Lower leg skin (tissue), 3 donors: ENCODE measurements at regions not wholly inside any gene's neighbourhood (a gene's known extent, or its start where the extent isn't known, plus 50 kb on each side); places are given as distances from the start of the nearest gene placed in this dataset.

Experiments used
- POLR2A ChIP-seq, 2 donors: fragments of 450-650 bp; IDR thresholded peaks; one replicate each; pipeline ENCODE4 v1.6.1; 2016 to 2017; ENCODE audit warnings: antibody characterized with exemption in 2 of 2, mild to moderate bottlenecking in 1 of 2, moderate library complexity in 1 of 2
- TF ChIP-seq, protein P1 (sequence below), 3 donors: fragments of 450-650 bp; IDR thresholded peaks; one replicate each; pipeline ENCODE4 v1.5.1; 2016; ENCODE audit warnings: antibody characterized with exemption in 3 of 3, mild to moderate bottlenecking in 3 of 3, moderate library complexity in 2 of 3

DNA sequence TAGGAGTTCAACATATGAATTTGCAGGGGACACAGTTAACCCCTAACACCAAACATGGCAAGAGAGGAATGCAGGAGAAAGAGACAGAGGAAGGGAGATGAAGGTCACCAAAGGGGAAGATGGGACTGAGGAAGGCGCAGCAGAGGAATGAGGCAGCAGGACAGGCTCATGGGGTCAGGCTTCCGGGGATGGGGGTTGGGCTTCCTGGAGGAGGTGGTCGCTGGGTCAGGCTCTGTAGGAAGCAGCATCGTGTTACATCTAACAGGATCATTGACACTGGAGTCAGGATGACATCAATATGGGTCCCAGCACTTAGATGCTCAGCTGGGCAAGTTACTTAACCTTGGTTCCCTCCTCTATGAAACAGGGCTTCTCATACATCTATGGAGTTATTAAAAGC lies 113.2 kb downstream of the NPTX2 start:
- TF ChIP-seq, protein P1, sequence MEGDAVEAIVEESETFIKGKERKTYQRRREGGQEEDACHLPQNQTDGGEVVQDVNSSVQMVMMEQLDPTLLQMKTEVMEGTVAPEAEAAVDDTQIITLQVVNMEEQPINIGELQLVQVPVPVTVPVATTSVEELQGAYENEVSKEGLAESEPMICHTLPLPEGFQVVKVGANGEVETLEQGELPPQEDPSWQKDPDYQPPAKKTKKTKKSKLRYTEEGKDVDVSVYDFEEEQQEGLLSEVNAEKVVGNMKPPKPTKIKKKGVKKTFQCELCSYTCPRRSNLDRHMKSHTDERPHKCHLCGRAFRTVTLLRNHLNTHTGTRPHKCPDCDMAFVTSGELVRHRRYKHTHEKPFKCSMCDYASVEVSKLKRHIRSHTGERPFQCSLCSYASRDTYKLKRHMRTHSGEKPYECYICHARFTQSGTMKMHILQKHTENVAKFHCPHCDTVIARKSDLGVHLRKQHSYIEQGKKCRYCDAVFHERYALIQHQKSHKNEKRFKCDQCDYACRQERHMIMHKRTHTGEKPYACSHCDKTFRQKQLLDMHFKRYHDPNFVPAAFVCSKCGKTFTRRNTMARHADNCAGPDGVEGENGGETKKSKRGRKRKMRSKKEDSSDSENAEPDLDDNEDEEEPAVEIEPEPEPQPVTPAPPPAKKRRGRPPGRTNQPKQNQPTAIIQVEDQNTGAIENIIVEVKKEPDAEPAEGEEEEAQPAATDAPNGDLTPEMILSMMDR (IDR thresholded peaks at IDR 0.05) = no peak
- TF ChIP-seq POLR2A (IDR thresholded peaks at IDR 0.05) = no peak
